ENCODE measurements at regions not wholly inside any gene's neighbourhood (a gene's known extent, or its start where the extent isn't known, plus 50 kb on each side); places are given as distances from the start of the nearest gene placed in this dataset.
"Not testable (repeated sequence)": the region's sequence is repeated elsewhere in the genome, so short reads cannot be mapped to it uniquely, and the experiment has no call there.

GRCh38 chr9:95783426-95783975, 92.0 kb upstream of the ERCC6L2 start:
- no peak for DNase-seq

- no peak for DNase-seq
Measured at GRCh38 chr9:95780751-95781150, 94.7 kb upstream of the ERCC6L2 start.

DNA sequence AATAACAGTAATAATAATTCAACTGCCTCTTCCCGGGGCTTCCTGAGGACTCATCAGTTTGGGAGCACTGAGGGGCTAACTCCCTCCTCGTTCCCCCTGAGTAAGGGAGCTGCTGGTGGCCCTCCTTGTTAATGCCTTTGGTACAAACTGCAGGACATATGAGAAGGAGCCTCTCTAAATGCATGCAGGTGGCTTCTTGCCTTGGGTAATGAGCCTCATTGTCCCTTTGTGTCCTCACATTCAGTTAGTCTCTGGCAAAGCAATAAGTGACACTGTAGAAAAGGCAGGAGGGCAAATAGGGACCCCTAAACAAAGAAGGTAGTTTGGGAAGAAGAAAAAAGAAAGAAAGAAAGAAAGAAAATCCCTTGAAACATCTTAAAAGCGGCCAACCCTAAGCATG, 95.4 kb upstream of the ERCC6L2 start:
- DNase-seq = no peak

GRCh38 chr9:95779597-95779996, 95.9 kb upstream of the ERCC6L2 start:
- DNase-seq = not testable (repeated sequence)

DNA sequence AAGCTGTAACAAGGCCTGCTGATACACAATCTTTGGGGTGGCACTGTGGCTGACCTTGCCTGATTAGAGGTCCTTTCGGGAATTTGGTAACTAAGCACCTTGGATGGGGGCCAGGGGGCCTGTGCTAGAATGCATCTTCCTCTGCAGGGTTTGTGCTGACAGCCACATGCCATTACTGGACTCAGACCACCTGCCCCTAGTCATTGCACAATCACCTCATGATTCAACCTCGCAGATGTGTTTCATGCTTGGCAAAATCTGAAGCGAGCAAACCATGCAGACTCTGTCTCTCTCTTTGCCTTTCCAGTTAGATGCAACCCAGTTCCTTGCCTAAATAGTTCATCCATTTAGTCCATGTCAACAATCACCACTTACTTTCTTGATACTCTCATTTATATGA, 96.5 kb upstream of the ERCC6L2 start:
- DNase-seq = no peak

DNA sequence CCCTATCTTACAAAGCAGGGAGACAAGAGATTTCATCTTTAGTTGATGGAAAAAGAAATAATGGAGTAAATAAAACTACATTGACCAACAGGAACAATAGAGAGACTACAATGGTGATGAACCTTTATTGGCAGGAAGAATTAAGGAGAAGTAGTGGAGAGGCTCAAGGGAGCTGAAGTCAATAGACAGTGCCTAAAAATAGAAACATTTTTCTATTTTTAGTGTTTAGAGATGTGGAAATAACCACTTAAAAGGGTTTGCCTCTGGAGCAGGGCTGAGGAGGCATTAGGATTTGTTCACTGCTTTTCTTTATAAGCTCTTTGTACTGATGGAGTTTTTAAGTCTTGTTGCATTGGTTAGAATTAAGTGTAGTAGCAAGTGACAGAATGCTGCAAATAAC, 98.4 kb upstream of the ERCC6L2 start:
- no peak for DNase-seq

GRCh38 chr9:95776176-95776575, 99.3 kb upstream of the ERCC6L2 start:
- DNase-seq = no peak

GRCh38 chr9:95775191-95775590, 100.3 kb upstream of the ERCC6L2 start:
- no peak for DNase-seq

DNA sequence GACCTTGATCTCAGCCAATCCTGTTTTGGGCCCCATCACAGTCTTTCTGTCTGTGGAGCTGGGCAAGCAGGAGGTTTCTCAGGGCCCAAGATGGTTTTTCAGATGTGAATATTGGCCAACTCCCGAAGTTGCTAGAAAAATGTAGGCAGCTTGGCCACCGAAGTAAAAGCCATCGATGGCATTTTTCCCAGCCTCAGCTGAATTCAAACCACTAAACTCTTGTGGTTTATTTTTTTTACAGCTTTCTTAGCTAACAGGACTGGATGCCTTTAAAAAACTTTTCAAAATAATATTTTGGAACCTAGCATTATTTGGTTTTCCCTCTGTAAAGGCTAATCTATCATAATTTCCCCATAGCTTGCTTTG, 102.5 kb upstream of the ERCC6L2 start:
- no peak for DNase-seq

DNA sequence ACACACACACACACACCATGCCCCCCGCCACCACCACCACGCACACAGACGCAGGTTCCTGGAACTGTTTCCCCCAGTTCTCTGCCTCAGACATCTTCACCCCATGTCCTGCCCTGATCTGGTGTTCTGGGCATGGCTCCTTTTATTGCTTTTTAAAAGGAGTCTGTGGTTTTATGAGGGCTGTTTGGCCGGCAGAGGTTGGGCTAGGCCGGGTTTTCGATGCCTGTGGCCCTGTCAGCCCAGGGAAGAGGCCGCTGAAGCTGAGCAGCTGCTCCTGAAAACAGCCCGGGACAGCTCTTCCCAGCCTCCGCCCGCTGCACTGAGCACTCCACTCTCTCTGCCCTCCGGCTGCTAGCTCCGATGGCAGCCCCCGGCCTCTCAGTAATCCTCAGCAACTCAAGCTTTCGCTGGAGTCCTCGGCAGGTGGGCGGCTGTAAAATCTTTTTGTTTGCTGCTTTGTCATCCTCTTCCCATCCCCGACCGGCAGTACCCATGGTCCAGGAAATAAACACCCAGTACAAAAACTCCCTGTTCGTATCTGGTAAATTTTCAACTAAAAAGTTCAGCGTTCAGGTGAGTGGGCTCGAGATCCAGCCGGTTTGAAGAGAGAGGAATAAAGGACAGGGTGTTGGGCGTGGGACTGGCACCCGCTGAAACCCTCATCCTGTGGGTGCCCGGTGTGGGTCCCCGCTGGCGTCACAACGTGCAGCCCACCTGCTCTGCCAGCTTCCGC, 103.0 kb upstream of the ERCC6L2 start:
- DNase-seq = no peak

DNA sequence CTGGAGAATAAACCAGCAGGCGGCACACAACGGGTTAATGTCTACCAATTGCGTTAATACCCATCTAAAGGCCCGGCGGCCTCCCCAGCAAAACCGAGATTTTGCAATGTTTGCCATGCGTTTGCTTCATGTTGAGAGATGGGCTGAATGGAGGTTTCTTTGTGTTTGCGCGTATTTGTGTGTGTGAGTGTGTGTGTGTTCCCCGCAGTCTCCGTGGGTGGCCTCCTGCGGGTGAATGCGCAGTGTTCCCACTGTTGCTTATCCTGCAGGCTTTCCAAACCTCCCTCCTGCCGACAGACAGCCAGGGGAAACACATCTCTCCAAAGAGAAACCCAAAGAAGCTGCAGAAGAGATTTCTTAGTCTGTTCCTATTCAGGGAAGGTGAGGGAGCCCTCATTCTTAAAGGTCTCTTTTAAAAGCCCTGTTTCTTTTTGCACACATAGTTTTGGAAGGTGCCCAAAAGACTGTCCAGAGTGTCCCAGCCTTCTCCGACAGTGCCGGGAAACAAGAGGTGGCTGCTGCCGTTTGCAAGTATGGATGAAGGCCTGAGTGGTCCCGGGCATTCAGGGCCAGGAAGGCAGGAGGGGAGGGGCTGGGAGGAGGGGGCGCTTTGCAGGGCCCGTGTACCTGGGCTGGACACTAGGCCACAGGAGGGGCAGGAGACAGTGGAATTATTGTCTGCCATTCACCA, 103.8 kb upstream of the ERCC6L2 start:
- DNase-seq = no peak

GRCh38 chr9:95770653-95771131, 104.8 kb upstream of the ERCC6L2 start:
- DNase-seq = no peak

DNA sequence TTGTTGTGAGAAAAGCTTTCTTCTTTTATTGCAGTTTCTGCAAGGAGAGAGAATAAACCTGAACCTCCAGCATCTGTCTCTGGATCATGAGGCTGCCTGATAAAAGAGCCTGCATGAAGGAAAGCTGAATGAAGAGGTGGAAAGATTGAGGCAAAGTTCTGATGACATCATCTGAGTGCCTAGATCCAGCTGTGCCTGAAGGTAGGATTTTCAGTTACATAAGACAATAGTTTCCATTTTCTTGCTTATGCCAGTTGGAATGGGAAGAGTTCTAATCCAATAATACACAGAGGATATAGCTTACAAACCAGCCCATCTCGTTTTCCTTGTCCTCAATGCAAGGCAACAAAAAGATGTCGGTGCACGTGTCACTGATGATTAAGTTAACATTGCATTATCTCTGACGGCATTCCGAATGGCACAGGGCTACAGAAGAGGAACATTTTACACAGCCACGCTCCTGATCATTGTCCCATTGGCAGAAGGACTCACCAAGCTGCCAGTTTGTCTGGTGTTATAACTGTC, 105.5 kb upstream of the ERCC6L2 start:
- no peak for DNase-seq

- no peak for DNase-seq
Measured at GRCh38 chr9:95769473-95769872, 106.0 kb upstream of the ERCC6L2 start.

GRCh38 chr9:95766906-95767305, 108.6 kb upstream of the ERCC6L2 start:
- DNase-seq = no peak

- no peak for DNase-seq
Measured at GRCh38 chr9:95764533-95765319, 110.8 kb upstream of the ERCC6L2 start.

- DNase-seq = no peak
Measured at GRCh38 chr9:95763983-95764382, 111.5 kb upstream of the ERCC6L2 start.

- no peak for DNase-seq
Measured at GRCh38 chr9:95763006-95763405, 112.5 kb upstream of the ERCC6L2 start.

- no peak for DNase-seq
Measured at GRCh38 chr9:95762322-95762721, 113.2 kb upstream of the ERCC6L2 start.

GRCh38 chr9:95760791-95761190, 114.7 kb upstream of the ERCC6L2 start:
- no peak for DNase-seq

GRCh38 chr9:95757439-95757838, 118.1 kb upstream of the ERCC6L2 start:
- no peak for DNase-seq

DNA sequence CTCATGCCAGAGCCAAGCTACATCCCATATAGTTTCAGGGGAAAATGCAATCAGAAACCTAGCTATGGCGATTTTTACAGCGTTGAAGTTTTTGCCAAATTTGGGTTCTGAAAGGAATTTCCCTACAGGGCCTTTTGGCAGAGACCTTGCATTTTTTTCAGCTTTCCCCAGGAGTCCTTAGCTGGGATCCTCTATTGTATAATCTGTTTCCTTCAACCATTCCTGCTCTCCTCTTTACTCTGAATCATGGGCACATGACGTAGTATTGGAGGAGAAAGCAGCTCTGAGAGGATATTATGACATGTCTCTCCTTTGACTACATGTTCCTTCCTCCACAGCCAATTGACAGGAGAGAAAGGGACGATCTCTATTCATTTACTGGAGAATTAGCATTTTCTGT, 118.5 kb upstream of the ERCC6L2 start:
- no peak for DNase-seq

- no peak for DNase-seq
Measured at GRCh38 chr9:95756101-95756500, 119.4 kb upstream of the ERCC6L2 start.
